PC-9 (cell line): ENCODE measurements at regions not wholly inside any gene's neighbourhood (a gene's known extent, or its start where the extent isn't known, plus 50 kb on each side); places are given as distances from the start of the nearest gene placed in this dataset.

Source experiments
- CTCF ChIP-seq: fragments of 200-600 bp; sonication (generic); conservative IDR thresholded peaks from 2 replicates; pipeline ENCODE4 v1.6.1; 2017; ENCODE audit warnings: mixed run types, antibody characterized with exemption, mild to moderate bottlenecking, moderate library complexity
- EZH2 ChIP-seq: fragments of 200-600 bp; sonication (generic); IDR thresholded peaks from 2 replicates; pipeline ENCODE4 v1.8.0; 2017; ENCODE audit warnings: antibody characterized with exemption, low read depth

- TF ChIP-seq EZH2 (no peak), CTCF (no peak)
Measured at GRCh38 chr15:91426412-91426811, 326.4 kb downstream of the SV2B start.
